MCF 10A (cell line): ENCODE measurements at regions not wholly inside any gene's neighbourhood (a gene's known extent, or its start where the extent isn't known, plus 50 kb on each side); places are given as distances from the start of the nearest gene placed in this dataset.

Source experiments
- BruUV-seq: library from RNA; stranded (reverse); fragments of 400-500 nt; replicated peaks from 2 replicates; lab custom pipeline; 2021; lab: Mats Ljungman, UMichigan
- CTCF ChIA-PET: fragments of 300-600 bp; sonication (Branson Sonifier 250); formaldehyde crosslinking; extraction: SDS; loops from one replicate; lab custom pipeline; 2021; ENCODE audit warnings: antibody characterized with exemption, inconsistent platforms; lab: Yijun Ruan, JAX
- POLR2A ChIA-PET: fragments of 300-600, 350-650 bp; sonication (Branson Sonifier 250); formaldehyde crosslinking; extraction: SDS; loops from one replicate; lab custom pipeline; 2020; ENCODE audit warnings: antibody characterized with exemption, inconsistent platforms; lab: Yijun Ruan, JAX
- DNase-seq: peaks from one replicate; pipeline ENCODE4 v3.0.0-alpha.2; 2018; ENCODE audit not compliant: unreplicated experiment
- H3K27ac Mint-ChIP-seq: one replicate; pipeline ENCODE4 v1.8.0; 2022; ENCODE audit warnings: mild to moderate bottlenecking, low read depth, mixed read lengths; ENCODE audit not compliant: unreplicated experiment
- H3K27me3 Mint-ChIP-seq: one replicate; pipeline ENCODE4 v1.8.0; 2022; ENCODE audit warnings: mixed read lengths; ENCODE audit not compliant: insufficient read depth, unreplicated experiment
- H3K36me3 Mint-ChIP-seq: one replicate; pipeline ENCODE4 v1.8.0; 2022; ENCODE audit warnings: mild to moderate bottlenecking, moderate library complexity, mixed read lengths; ENCODE audit not compliant: insufficient read depth, unreplicated experiment
- H3K4me1 Mint-ChIP-seq: one replicate; pipeline ENCODE4 v1.8.0; 2022; ENCODE audit warnings: mixed read lengths; ENCODE audit not compliant: insufficient read depth, unreplicated experiment
- H3K4me3 Mint-ChIP-seq: one replicate; pipeline ENCODE4 v1.8.0; 2022; ENCODE audit warnings: mild to moderate bottlenecking, moderate library complexity, mixed read lengths; ENCODE audit not compliant: unreplicated experiment
- H3K9me3 Mint-ChIP-seq: one replicate; pipeline ENCODE4 v1.8.0; 2022; ENCODE audit warnings: mixed read lengths; ENCODE audit not compliant: unreplicated experiment
- intact Hi-C: fragments of 100-400 bp; cut with micrococcal nuclease; formaldehyde crosslinking; loops from 2 replicates; pipeline ENCODE4 v1.14.1; 2022
- TF ChIP-seq, protein P1 (sequence below): fragments of 200-600 bp; IDR thresholded peaks from one replicate; pipeline ENCODE4 v1.8.0; 2022; ENCODE audit warnings: antibody characterized with exemption, mild to moderate bottlenecking; ENCODE audit not compliant: unreplicated experiment

GRCh38 chr1:209404577-209404976, 178.9 kb upstream of the CAMK1G start:
- no TSS peak for BruUV-seq
- H3K4me3 Mint-ChIP-seq, result peak overlapping the region; percentile 17
- H3K27me3 Mint-ChIP-seq, result no peaks in the 10 kb centered on the region
- DNase-seq, result peak; percentile 82
- H3K9me3 Mint-ChIP-seq, result no peaks in the 10 kb centered on the region
- H3K27ac Mint-ChIP-seq, result no peak overlapping the region
- no peaks in the 10 kb centered on the region for H3K36me3 Mint-ChIP-seq
- POLR2A ChIA-PET, result interaction anchor here (0.6 to 38.6 kb wide), 12 partner anchors 7 to 486 kb away, joined by 3 to 6956 read pairs (median 8); no protein-coding TSS in a partner anchor
- CTCF ChIA-PET, result interaction anchor here (0.6 to 17.4 kb wide), 15 partner anchors 12 to 497 kb away, joined by 3 to 368 read pairs (median 7); no protein-coding TSS in a partner anchor
- intact Hi-C loops, result loop anchor here (2.0 to 10.0 kb wide), 2 partner anchors 24 to 250 kb away; partner anchors contain the start of gene LAMB3
- peaks cover 11% of the 10 kb centered on the region for H3K4me1 Mint-ChIP-seq
- TF ChIP-seq, protein P1, sequence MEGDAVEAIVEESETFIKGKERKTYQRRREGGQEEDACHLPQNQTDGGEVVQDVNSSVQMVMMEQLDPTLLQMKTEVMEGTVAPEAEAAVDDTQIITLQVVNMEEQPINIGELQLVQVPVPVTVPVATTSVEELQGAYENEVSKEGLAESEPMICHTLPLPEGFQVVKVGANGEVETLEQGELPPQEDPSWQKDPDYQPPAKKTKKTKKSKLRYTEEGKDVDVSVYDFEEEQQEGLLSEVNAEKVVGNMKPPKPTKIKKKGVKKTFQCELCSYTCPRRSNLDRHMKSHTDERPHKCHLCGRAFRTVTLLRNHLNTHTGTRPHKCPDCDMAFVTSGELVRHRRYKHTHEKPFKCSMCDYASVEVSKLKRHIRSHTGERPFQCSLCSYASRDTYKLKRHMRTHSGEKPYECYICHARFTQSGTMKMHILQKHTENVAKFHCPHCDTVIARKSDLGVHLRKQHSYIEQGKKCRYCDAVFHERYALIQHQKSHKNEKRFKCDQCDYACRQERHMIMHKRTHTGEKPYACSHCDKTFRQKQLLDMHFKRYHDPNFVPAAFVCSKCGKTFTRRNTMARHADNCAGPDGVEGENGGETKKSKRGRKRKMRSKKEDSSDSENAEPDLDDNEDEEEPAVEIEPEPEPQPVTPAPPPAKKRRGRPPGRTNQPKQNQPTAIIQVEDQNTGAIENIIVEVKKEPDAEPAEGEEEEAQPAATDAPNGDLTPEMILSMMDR, result no peak

GRCh38 chr1:209405183-209405814, 178.2 kb upstream of the CAMK1G start:
- Mint-ChIP-seq H3K36me3 (no peaks in the 10 kb centered on the region), H3K9me3 (no peaks in the 10 kb centered on the region), H3K4me3 (peak overlapping the region; percentile 17), H3K27ac (no peak overlapping the region), H3K27me3 (no peaks in the 10 kb centered on the region), H3K4me1 (peaks cover 16% of the 10 kb centered on the region)
- peak; percentile 81 for DNase-seq
- intact Hi-C loops, result loop anchor here (2.0 to 10.0 kb wide), 2 partner anchors 24 to 250 kb away; partner anchors contain the start of gene LAMB3
- ChIA-PET CTCF (interaction anchor here (0.5 to 17.4 kb wide), 25 partner anchors 9 to 1597 kb away, joined by 3 to 368 read pairs (median 5); no protein-coding TSS in a partner anchor), POLR2A (interaction anchor here (0.6 to 38.6 kb wide), 16 partner anchors 7 to 1422 kb away, joined by 3 to 6956 read pairs (median 6); no protein-coding TSS in a partner anchor)
- TF ChIP-seq, protein P1, result no peak
- no TSS peak for BruUV-seq

GRCh38 chr1:209406168-209406567, 177.3 kb upstream of the CAMK1G start:
- no peaks in the 10 kb centered on the region for H3K27me3 Mint-ChIP-seq
- TF ChIP-seq, protein P1, result no peak
- H3K36me3 Mint-ChIP-seq, result no peaks in the 10 kb centered on the region
- ChIA-PET POLR2A (interaction anchor here (0.5 to 38.6 kb wide), 13 partner anchors 10 to 1423 kb away, joined by 3 to 6956 read pairs (median 6); no protein-coding TSS in a partner anchor), CTCF (interaction anchor here (0.5 to 17.4 kb wide), 17 partner anchors 9 to 1598 kb away, joined by 3 to 368 read pairs (median 7); no protein-coding TSS in a partner anchor)
- no peak overlapping the region for H3K27ac Mint-ChIP-seq
- no peak overlapping the region for H3K4me3 Mint-ChIP-seq
- BruUV-seq, result no TSS peak
- intact Hi-C loops, result loop anchor here (10.0 kb wide), 1 partner anchor 249 kb away; the partner anchor contains the start of gene LAMB3
- H3K4me1 Mint-ChIP-seq, result peaks cover 21% of the 10 kb centered on the region
- peak; percentile 24 for DNase-seq
- H3K9me3 Mint-ChIP-seq, result no peaks in the 10 kb centered on the region

- no peaks in the 10 kb centered on the region for H3K9me3 Mint-ChIP-seq
- no peak overlapping the region for H3K27ac Mint-ChIP-seq
- intact Hi-C loops, result loop anchor here (10.0 kb wide), 1 partner anchor 248 kb away; the partner anchor contains the start of gene LAMB3
- no peaks in the 10 kb centered on the region for H3K27me3 Mint-ChIP-seq
- no peaks in the 10 kb centered on the region for H3K36me3 Mint-ChIP-seq
- peaks cover 26% of the 10 kb centered on the region for H3K4me1 Mint-ChIP-seq
- ChIA-PET CTCF (interaction anchor here (1.0 to 17.4 kb wide), 11 partner anchors 9 to 72 kb away, joined by 3 to 368 read pairs (median 10); no protein-coding TSS in a partner anchor), POLR2A (interaction anchor here (0.5 to 38.6 kb wide), 6 partner anchors 9 to 160 kb away, joined by 3 to 6956 read pairs (median 398); no protein-coding TSS in a partner anchor)
- TF ChIP-seq, protein P1, result no peak
- no peak for DNase-seq
- BruUV-seq, result no TSS peak
- no peak overlapping the region for H3K4me3 Mint-ChIP-seq
These were observed 176.9 kb upstream of the CAMK1G start for GRCh38 chr1:209406595-209406994.
